Activated naive CD4-positive, alpha-beta T cell treated with Interleukin-2 at 50 U/mL for 16 hours (primary cell): ENCODE measurements at regions not wholly inside any gene's neighbourhood (a gene's known extent, or its start where the extent isn't known, plus 50 kb on each side); places are given as distances from the start of the nearest gene placed in this dataset.

Experiments
- DNase-seq: peaks from one replicate; pipeline ENCODE4 v3.0.0-alpha.2; 2020

DNA sequence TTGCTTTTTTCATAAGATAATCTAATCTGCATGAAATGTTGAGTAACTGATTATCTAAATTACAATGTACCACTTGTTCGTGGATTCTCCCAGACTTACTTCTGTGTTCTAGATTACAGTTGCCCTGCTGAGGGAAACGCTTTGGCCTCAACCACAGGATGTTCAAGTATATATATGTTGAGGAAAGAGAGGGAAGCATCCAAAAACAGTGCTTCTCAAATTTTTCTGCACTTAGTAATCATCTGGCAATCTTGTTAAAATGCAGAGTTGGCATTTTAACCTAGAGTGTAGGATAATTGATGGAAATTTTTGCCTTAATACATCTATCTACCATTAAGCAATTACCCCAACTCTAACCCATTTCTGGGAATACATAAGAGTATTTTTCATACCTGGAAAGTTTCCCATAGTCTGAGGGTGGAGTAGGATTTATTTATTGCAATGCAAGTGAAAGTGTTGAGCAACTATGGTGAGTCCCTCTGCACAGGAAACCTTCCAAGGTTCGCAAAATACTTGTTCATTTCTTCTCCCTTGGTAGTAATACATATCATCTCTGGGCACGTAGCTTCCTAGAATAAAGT is 59.6 kb upstream of the C1GALT1 start:
- DNase-seq = no peak

DNA sequence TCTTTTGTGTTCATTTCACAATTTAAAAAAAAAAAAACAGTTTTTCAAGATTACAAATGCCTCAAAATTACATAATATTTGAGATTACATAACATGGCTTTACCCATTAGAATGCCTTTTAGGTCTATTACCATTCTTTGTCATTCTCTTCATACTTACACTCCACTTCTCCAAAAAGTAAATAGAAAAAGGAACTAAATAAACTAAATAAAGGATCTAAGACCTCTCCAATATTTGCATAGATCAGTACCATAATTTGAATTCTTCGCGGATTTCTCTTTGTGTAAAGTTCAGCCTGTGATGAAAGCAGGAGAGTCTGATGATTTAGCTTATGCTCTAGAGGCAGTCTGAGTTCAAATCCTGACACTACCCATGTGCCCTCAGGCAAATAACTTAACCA is 56.4 kb upstream of the C1GALT1 start:
- DNase-seq = no peak

DNA sequence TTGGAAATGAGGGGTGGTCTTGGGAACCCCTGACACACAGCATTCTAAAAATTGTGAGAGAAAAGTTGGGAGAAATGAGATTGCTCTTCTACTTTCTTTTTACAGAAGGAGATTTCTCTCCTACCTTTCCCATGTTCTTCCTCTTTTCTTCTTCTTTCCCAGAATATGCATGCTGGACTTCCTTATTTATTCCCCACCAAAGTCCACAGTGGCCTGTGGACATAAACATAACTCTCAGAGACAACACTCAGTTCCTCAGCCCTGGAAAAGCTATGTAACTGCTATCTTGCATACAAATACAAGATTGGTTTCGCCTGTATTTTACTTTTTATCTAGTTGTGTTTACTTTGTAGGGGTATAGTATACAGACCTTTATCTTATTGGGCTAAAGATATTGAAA is 54.6 kb upstream of the C1GALT1 start:
- DNase-seq = no peak

DNA sequence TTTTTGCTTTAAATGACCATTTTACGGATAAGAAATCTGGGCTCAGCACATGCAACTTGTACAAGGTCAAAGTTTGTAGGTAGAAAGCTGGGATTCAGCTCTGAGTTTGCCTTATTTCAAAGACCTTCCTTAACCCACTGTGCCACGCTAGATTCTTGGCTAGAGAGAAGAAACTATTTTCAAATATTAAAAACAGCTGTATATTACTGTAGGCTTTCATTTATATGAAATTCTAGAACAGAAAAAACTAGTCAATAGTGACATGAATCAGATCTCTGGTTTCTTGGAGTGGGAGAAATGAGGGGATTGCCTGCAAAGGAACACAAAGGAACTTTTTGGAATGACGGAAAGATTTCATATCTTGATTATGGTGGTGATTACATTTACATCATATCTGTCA is 53.0 kb upstream of the C1GALT1 start:
- no peak for DNase-seq

DNA sequence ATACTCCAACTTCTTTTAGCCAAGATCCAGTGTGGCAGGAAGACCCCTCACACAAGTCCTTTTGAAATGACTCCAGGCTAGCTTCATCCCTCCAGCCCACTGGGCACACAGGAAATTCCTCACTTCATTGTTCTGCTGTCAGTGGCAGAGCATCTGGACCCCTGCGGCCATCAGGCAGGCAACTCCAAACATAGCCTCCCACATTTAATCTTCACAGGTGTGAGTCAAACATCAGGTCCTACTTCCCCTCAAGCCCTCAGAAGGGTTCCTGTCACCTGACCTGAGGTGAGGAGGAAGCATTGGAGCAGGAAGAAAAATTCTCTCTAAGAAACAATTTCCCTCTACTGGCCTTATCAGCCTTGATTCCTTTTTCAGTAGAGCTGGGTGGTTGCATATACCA is 51.1 kb upstream of the C1GALT1 start:
- no peak for DNase-seq
